Breast epithelium (tissue), 4 donors: ENCODE measurements at regions not wholly inside any gene's neighbourhood (a gene's known extent, or its start where the extent isn't known, plus 50 kb on each side); places are given as distances from the start of the nearest gene placed in this dataset.
"Not testable (repeated sequence)": the region's sequence is repeated elsewhere in the genome, so short reads cannot be mapped to it uniquely, and the experiment has no call there.

Experiments
- DNase-seq, 2 donors: peaks; one replicate each; pipeline ENCODE4 v3.0.0-alpha.2; 2019; ENCODE audit warnings: low spot score in 2 of 2
- H3K27ac ChIP-seq, 2 donors: fragments of 200-600 bp; sonication (generic) in 1 of 2; one replicate each; pipeline ENCODE4 v1.5.1; 2016 to 2019; ENCODE audit warnings: mild to moderate bottlenecking in 1 of 2
- H3K27me3 ChIP-seq, 2 donors: fragments of 200-600 bp; sonication (generic) in 1 of 2; one replicate each; pipeline versions ENCODE4 v1.5.1 to v1.6.0; 2017 to 2019; ENCODE audit warnings: control low read depth in 1 of 2, mild to moderate bottlenecking in 1 of 2
- H3K36me3 ChIP-seq: fragments of 200-600 bp; one replicate; pipeline ENCODE4 v1.5.1; 2019
- H3K4me1 ChIP-seq, 2 donors: fragments of 200-600 bp; sonication (generic); one replicate each; pipeline ENCODE4 v1.5.1; 2016 to 2019; ENCODE audit warnings: control low read depth in 1 of 2
- H3K4me3 ChIP-seq, 3 donors: fragments of 200-600 bp; sonication (generic); 1 replicate in 2 of 3; 2 replicates in 1 of 3; pipeline ENCODE4 v1.5.1; 2016 to 2019; ENCODE audit warnings: mild to moderate bottlenecking in 3 of 3, moderate library complexity in 2 of 3
- H3K9me3 ChIP-seq, 2 donors: fragments of 200-600 bp; sonication (generic) in 1 of 2; one replicate each; pipeline ENCODE4 v1.5.1; 2016 to 2019; ENCODE audit warnings: control low read depth in 1 of 2
- POLR2A ChIP-seq: fragments of 450-650 bp; IDR thresholded peaks from one replicate; pipeline ENCODE4 v1.6.1; 2016; ENCODE audit warnings: antibody characterized with exemption, mild to moderate bottlenecking, moderate library complexity
- POLR2AphosphoS5 ChIP-seq, 3 donors: sonication (generic); formaldehyde crosslinking; IDR thresholded peaks; one replicate each; pipeline ENCODE4 v1.6.1; 2017; ENCODE audit warnings: antibody characterized with exemption in 3 of 3
- intact Hi-C: fragments of 100-400 bp; cut with DNase I; formaldehyde crosslinking; loops from one replicate; pipeline ENCODE4 v1.15.1; 2023; ENCODE audit warnings: low total_unique reads
- TF ChIP-seq, protein P1 (sequence below), 3 donors: fragments of 450-650 bp; IDR thresholded peaks; one replicate each; pipeline ENCODE4 v1.5.1; 2016 to 2017; ENCODE audit warnings: antibody characterized with exemption in 3 of 3, mild to moderate bottlenecking in 3 of 3, moderate library complexity in 3 of 3

DNA sequence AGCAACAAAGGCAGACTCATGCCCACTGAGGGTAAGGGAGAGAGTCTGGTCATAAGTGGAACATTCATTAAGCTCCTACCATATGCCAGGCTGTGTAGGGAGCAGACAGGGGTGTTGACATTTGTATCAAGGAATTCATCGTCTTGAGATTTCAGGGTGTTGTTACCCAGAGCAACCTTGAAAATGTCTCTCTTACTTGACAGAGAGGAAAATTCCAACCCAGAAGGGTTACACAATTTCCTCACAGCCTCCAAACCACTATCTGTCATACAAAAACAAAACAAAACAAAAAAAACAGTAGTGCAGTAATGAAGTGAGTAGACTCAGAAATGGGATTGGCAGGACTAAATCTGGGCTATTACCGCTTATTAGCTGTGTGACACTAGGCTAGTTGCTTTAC is 113.2 kb downstream of the MIAT start:
- no peaks in the 10 kb centered on the region for H3K27me3 ChIP-seq
- no peaks in the 10 kb centered on the region for H3K36me3 ChIP-seq
- DNase-seq: no peak
- TF ChIP-seq POLR2AphosphoS5 (IDR thresholded peaks at IDR 0.05) (no peak), POLR2A (no peak)
- TF ChIP-seq, protein P1, sequence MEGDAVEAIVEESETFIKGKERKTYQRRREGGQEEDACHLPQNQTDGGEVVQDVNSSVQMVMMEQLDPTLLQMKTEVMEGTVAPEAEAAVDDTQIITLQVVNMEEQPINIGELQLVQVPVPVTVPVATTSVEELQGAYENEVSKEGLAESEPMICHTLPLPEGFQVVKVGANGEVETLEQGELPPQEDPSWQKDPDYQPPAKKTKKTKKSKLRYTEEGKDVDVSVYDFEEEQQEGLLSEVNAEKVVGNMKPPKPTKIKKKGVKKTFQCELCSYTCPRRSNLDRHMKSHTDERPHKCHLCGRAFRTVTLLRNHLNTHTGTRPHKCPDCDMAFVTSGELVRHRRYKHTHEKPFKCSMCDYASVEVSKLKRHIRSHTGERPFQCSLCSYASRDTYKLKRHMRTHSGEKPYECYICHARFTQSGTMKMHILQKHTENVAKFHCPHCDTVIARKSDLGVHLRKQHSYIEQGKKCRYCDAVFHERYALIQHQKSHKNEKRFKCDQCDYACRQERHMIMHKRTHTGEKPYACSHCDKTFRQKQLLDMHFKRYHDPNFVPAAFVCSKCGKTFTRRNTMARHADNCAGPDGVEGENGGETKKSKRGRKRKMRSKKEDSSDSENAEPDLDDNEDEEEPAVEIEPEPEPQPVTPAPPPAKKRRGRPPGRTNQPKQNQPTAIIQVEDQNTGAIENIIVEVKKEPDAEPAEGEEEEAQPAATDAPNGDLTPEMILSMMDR (IDR thresholded peaks at IDR 0.05): no peak
- H3K27ac ChIP-seq: no peak overlapping the region
- H3K4me1 ChIP-seq: no peaks in the 10 kb centered on the region
- H3K9me3 ChIP-seq: peaks cover 0 to 3% of the 10 kb centered on the region in 2 donors
- H3K4me3 ChIP-seq: no peak overlapping the region
- intact Hi-C loops: no loop called here

DNA sequence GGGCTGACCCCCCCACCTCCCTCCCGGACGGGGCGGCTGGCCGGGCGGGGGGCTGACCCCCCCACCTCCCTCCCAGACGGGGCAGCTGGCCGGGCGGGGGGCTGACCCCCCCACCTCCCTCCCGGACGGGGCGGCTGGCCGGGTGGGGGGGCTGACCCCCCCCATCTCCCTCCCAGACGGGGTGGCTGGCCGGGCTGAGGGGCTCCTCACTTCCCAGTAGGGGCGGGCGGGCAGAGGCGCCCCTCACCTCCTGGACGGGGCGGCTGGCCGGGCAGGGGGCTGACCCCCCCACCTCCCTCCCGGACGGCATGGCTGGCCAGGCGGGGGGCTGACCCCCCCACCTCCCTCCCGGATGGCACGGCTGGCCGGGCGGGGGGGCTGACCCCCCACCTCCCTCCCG is 115.7 kb downstream of the MIAT start:
- H3K27me3 ChIP-seq, DNase-seq, H3K4me1 ChIP-seq, H3K9me3 ChIP-seq, H3K36me3 ChIP-seq, H3K27ac ChIP-seq, H3K4me3 ChIP-seq, intact Hi-C loops: not testable (repeated sequence)

DNA sequence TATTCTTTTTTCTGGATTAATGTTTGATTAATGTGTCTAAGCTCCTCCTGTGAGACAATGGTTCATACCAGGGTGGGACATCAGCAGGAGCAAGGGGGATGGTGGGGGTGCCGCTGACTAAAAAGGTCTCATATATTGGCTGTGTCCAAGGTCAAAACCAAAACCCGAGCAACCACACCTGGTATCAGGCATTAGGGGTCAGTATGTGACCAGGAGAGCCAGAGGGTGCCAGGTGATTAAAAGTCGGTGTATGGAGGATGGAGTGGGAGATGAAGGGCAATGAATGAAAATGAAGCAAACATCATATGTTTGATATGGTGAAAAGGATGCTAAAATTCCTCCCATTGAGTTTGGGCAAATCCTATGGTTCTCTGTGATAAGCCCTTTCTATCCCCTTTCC is 118.0 kb downstream of the MIAT start:
- Histone ChIP-seq H3K4me3 (no peak overlapping the region), H3K36me3 (no peaks in the 10 kb centered on the region), H3K9me3 (peaks cover 0 to 3% of the 10 kb centered on the region in 2 donors), H3K27ac (no peak overlapping the region), H3K4me1 (no peaks in the 10 kb centered on the region), H3K27me3 (no peaks in the 10 kb centered on the region)
- TF ChIP-seq POLR2AphosphoS5 (IDR thresholded peaks at IDR 0.05): no peak
- TF ChIP-seq, protein P1 (IDR thresholded peaks at IDR 0.05): no peak
- no peak for TF ChIP-seq POLR2A
- DNase-seq: no peak
- intact Hi-C loops: no loop called here

DNA sequence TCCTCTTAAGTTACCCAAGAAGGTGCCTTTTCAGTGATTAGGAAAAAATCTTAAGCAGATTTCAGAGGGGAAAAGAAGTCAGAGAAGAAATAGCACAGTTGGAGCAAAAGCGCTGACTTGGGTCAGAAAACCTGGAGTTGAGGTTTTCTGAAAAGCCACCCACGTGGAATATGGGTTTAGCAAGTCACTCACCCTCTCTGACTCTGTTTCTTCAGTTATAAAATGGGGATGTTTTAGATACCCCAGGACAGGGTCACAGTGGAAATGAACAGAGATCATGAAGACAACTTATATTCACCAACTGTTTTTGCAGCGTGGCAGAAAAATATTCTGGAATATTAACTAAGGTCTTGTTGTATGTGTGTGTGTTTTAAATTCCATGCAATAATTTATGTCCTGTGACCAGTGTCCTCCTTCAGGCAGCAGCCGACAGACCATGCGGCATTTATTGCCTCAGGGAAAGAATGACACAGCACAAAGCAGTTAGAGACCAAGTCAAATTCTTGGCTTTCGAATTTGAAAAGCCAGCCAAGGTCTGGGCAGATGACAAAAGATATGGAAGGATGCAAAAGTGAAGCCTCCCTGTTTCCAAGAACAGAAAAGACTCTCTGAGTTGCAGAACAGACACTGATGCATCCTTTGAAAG is 119.9 kb downstream of the MIAT start:
- intact Hi-C loops: no loop called here
- Histone ChIP-seq H3K4me3 (no peak overlapping the region), H3K27me3 (no peaks in the 10 kb centered on the region), H3K9me3 (peaks cover 0 to 3% of the 10 kb centered on the region in 2 donors), H3K27ac (no peak overlapping the region), H3K36me3 (no peaks in the 10 kb centered on the region), H3K4me1 (no peaks in the 10 kb centered on the region)
- no peak for DNase-seq
- TF ChIP-seq POLR2AphosphoS5 (IDR thresholded peaks at IDR 0.05) (peak in 1 of 3 donors; percentile 32), POLR2A (no peak)

DNA sequence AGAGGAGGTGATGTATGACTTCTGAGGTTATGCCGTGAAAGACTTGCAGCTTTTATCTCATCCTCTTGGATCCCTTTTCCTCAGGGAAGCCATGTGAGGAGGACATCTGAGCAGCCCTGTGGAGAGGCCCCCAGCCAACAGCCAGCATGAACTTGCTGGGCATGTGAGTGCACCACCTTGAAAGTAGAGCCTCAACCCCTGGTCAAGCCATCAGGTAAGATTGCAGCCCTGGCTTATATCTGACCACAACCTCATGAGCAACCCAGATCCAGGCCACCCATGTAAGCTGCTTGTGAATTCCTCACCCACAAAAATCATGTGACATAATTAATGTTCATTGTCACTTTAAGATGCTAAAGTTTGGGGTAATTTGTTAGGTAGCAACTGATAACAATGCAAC is 121.0 kb downstream of the MIAT start:
- no peak for DNase-seq
- H3K9me3 ChIP-seq: peaks cover 0 to 3% of the 10 kb centered on the region in 2 donors
- TF ChIP-seq POLR2A (no peak), POLR2AphosphoS5 (IDR thresholded peaks at IDR 0.05) (no peak)
- TF ChIP-seq, protein P1 (IDR thresholded peaks at IDR 0.05): no peak
- H3K27me3 ChIP-seq: no peaks in the 10 kb centered on the region
- no peak overlapping the region for H3K27ac ChIP-seq
- no peaks in the 10 kb centered on the region for H3K4me1 ChIP-seq
- intact Hi-C loops: no loop called here
- H3K4me3 ChIP-seq: no peak overlapping the region
- no peaks in the 10 kb centered on the region for H3K36me3 ChIP-seq

DNA sequence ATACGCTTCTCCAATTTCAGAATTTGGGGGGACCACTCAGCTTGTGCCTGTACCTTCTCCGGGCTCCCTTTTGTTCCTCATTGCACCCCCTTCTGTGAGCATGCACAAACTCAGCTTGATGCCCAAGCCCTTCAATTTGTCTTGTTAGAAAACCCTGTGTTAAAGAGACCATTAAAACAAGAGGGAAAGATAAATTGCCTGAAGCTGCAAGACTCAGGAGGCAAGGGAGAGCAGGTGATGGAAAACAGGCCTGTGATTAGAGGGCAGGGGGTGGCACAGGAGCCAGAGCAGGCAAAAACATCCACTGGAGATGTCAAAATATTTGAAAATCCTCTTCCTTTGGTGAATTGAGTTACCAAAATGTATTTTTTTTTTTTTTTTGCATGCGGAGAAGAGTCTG is 121.7 kb downstream of the MIAT start:
- DNase-seq: no peak
- no peaks in the 10 kb centered on the region for H3K36me3 ChIP-seq
- no peak overlapping the region for H3K27ac ChIP-seq
- no peaks in the 10 kb centered on the region for H3K4me1 ChIP-seq
- no peaks in the 10 kb centered on the region for H3K27me3 ChIP-seq
- TF ChIP-seq POLR2A (no peak), POLR2AphosphoS5 (IDR thresholded peaks at IDR 0.05) (no peak)
- TF ChIP-seq, protein P1 (IDR thresholded peaks at IDR 0.05): no peak
- intact Hi-C loops: no loop called here
- peaks cover 0 to 3% of the 10 kb centered on the region in 2 donors for H3K9me3 ChIP-seq
- no peak overlapping the region for H3K4me3 ChIP-seq
